Left ventricle myocardium inferior (tissue), 1 donor: ENCODE measurements at regions not wholly inside any gene's neighbourhood (a gene's known extent, or its start where the extent isn't known, plus 50 kb on each side); places are given as distances from the start of the nearest gene placed in this dataset.
A peak's percentile ranks its signal among the peaks of the same experiment; 100 is the strongest.

Source experiments
- DNase-seq: peaks from one replicate; pipeline ENCODE4 v3.0.0-alpha.2; 2020
- H3K27ac ChIP-seq: fragments of 200-600 bp; replicated peaks from 2 replicates; pipeline ENCODE4 v1.8.0; 2021
- H3K27me3 ChIP-seq: fragments of 200-600 bp; 2 replicates; pipeline ENCODE4 v1.8.0; 2021; ENCODE audit warnings: low read depth
- H3K36me3 ChIP-seq: fragments of 200-600 bp; 2 replicates; pipeline ENCODE4 v1.8.0; 2021
- H3K4me1 ChIP-seq: fragments of 200-600 bp; 2 replicates; pipeline ENCODE4 v1.8.0; 2021
- H3K4me3 ChIP-seq: fragments of 200-600 bp; 2 replicates; pipeline ENCODE4 v1.8.0; 2021; ENCODE audit warnings: mild to moderate bottlenecking, moderate library complexity
- H3K9me3 ChIP-seq: fragments of 200-600 bp; replicated peaks from 2 replicates; pipeline ENCODE4 v1.8.0; 2021
- intact Hi-C: fragments of 100-400 bp; cut with micrococcal nuclease; formaldehyde crosslinking; loops from one replicate; pipeline ENCODE4 v1.11.0; 2022
- TF ChIP-seq, protein P1 (sequence below): fragments of 200-600 bp; IDR thresholded peaks from 2 replicates; pipeline ENCODE4 v1.8.0; 2021; ENCODE audit warnings: antibody characterized with exemption, mild to moderate bottlenecking, borderline replicate concordance
- donor health status: DM: no; HTN: yes; CAD: no; lungs with severe emphysema.

DNA sequence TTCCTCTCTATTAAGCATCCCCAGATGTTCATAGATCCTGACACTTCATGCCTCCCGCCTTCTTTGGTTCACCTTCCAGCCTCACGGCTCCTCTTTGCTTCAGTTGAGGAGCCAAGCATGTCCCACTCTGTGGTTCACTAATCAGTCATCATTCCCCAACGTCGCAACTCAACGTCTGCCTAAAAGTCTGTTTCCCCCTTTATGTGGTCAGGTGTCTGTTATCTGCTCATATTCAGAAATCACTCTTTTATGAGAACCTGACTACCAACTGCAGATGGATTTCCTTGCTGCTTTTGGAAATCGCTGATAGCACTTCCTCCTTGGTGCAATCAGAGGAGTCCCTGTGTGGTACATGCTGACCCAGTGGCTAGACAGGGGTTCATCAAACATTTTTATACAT lies 94.1 kb upstream of the VANGL1 start:
- intact Hi-C loops = no loop called here
- Histone ChIP-seq H3K27me3 (peaks cover 12% of the 10 kb centered on the region), H3K27ac (no peak overlapping the region), H3K4me1 (peaks cover 9% of the 10 kb centered on the region), H3K4me3 (no peak overlapping the region), H3K36me3 (no peaks in the 10 kb centered on the region), H3K9me3 (no peaks in the 10 kb centered on the region)
- TF ChIP-seq, protein P1, sequence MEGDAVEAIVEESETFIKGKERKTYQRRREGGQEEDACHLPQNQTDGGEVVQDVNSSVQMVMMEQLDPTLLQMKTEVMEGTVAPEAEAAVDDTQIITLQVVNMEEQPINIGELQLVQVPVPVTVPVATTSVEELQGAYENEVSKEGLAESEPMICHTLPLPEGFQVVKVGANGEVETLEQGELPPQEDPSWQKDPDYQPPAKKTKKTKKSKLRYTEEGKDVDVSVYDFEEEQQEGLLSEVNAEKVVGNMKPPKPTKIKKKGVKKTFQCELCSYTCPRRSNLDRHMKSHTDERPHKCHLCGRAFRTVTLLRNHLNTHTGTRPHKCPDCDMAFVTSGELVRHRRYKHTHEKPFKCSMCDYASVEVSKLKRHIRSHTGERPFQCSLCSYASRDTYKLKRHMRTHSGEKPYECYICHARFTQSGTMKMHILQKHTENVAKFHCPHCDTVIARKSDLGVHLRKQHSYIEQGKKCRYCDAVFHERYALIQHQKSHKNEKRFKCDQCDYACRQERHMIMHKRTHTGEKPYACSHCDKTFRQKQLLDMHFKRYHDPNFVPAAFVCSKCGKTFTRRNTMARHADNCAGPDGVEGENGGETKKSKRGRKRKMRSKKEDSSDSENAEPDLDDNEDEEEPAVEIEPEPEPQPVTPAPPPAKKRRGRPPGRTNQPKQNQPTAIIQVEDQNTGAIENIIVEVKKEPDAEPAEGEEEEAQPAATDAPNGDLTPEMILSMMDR = no peak
- no peak for DNase-seq

DNA sequence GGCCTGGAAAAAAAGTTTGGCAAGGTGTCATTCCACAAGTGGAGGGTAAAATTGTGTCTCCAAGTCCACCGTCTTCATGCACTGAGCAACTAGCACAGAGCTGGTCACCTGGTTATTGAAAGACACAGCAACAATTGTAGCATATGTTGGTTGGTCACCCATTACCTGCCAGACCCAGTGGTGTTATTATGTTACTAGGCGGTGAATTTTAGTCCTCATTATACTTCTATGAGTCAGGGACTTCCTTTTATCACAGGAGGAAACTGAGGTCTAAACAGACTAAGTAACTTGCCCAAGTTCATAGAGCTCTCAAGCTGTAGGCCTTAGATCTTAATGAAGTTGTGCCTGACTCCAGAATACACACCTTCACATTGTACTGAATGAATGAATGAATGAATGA lies 94.9 kb upstream of the VANGL1 start:
- Histone ChIP-seq H3K27ac (no peak overlapping the region), H3K27me3 (peaks cover 4% of the 10 kb centered on the region), H3K9me3 (no peaks in the 10 kb centered on the region), H3K36me3 (no peaks in the 10 kb centered on the region), H3K4me3 (no peak overlapping the region), H3K4me1 (peaks cover 9% of the 10 kb centered on the region)
- no peak for DNase-seq
- TF ChIP-seq, protein P1 = no peak
- intact Hi-C loops = no loop called here

DNA sequence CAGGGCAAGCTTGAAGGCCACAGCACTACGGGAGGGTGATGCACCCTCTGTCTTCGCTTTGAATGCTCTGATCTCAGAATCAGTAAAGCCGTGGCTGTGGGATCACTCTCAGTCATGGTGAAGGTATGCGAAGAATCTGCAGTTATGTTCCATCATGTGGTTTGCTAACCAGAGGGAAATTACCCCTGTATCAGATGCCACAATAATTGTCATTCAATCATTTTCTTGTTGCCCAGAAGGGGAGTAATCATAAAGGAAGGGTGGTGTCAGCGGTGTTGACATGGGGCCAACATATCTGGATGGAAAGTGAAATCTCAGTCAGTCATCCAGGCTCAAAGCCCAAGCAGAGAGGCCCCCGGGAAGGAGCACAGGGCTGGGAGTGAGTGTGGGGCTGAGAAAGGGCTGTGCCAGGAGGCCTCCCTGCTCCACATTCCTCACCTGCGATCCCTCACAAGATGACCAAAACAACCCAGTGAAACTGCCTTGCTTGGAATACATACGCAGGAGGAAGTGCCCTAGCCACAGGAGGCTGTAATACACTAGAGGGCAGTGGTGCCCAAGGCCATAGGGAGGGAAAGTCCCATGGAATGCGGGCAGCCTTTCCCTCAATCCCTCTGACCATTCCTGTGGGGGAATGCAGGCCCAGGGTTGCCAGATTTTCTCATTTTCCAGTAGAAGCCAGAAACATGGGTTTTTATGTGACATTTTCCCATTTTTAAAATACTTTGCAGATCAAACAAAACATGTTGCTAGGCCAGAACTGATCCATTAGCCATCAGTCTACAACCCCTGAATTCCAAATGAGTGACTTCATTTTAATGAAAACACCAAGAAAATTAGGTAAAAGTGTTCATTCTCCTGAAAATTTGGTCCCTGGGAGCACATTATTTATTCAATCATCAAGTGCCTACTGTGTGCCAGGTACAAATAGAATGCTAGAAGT lies 95.7 kb upstream of the VANGL1 start:
- Histone ChIP-seq H3K9me3 (no peaks in the 10 kb centered on the region), H3K4me1 (peaks cover 9% of the 10 kb centered on the region), H3K27ac (no peak overlapping the region), H3K36me3 (no peaks in the 10 kb centered on the region), H3K27me3 (no peaks in the 10 kb centered on the region), H3K4me3 (no peak overlapping the region)
- intact Hi-C loops = no loop called here
- no peak for DNase-seq
- TF ChIP-seq, protein P1 = peak; percentile 66

DNA sequence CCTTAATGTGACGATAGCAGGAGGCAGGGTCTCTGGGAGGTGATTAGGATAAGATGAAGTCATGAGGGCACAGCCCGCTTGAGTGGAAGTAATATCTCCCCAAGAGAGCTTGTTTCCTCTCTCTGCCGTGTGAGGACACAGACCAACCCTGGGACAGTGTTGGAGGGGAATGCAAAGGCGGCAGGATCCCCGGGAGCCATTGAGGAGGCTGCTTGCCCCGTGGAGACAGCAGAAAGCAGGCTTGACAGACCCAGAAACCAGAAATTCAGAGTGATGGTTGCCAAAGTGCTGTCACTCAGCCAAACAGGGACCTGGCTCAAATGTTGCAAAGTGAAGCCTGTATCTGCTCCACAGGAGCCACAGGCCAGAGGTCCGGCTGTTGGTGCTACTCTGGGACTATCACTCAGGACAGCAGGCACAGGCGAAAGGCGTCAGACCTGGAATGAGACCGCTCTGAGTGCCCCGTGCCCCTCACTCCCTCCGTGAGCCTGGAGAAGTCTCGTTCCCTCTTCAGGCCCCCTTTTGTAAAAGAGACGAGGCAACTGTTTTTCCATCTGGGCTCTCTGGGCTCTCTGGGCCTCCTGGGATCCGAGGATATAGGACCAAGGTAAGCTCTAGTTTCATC lies 96.6 kb upstream of the VANGL1 start:
- intact Hi-C loops = no loop called here
- Histone ChIP-seq H3K27me3 (no peaks in the 10 kb centered on the region), H3K9me3 (no peaks in the 10 kb centered on the region), H3K4me1 (peaks cover 9% of the 10 kb centered on the region), H3K27ac (no peak overlapping the region), H3K36me3 (no peaks in the 10 kb centered on the region), H3K4me3 (no peak overlapping the region)
- TF ChIP-seq, protein P1 = no peak
- DNase-seq = no peak

DNA sequence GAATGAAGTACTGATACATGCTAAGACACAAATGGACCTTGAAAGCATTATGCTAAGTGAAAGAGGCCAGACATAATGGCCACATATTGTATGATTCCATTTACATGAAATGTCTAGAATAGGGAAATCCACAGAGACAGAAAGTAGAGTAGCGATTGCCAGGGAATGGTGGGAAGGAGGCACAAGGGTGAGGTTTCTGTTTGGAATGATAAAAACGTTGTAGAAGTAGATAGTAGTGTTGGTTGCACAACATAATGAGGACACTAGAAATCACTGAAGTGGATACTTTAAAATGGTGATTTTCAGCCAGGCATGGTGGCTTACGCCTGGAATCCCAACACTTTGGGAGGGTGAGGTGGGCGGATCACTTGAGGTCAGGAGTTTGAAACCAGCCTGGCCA lies 97.6 kb upstream of the VANGL1 start:
- intact Hi-C loops = no loop called here
- Histone ChIP-seq H3K27ac (no peak overlapping the region), H3K4me1 (peaks cover 9% of the 10 kb centered on the region), H3K9me3 (no peaks in the 10 kb centered on the region), H3K27me3 (no peaks in the 10 kb centered on the region), H3K36me3 (no peaks in the 10 kb centered on the region), H3K4me3 (no peak overlapping the region)
- TF ChIP-seq, protein P1 = no peak
- no peak for DNase-seq
